NCI-H2227 treated with DMSO at 0.1 percent for 48 hours (cell line): ENCODE measurements at regions not wholly inside any gene's neighbourhood (a gene's known extent, or its start where the extent isn't known, plus 50 kb on each side); places are given as distances from the start of the nearest gene placed in this dataset.
"Not testable (repeated sequence)": the region's sequence is repeated elsewhere in the genome, so short reads cannot be mapped to it uniquely, and the experiment has no call there.

Source experiments
- DNase-seq: peaks from one replicate; lab custom pipeline; 2025; lab: John Stamatoyannopoulos, UW

DNA sequence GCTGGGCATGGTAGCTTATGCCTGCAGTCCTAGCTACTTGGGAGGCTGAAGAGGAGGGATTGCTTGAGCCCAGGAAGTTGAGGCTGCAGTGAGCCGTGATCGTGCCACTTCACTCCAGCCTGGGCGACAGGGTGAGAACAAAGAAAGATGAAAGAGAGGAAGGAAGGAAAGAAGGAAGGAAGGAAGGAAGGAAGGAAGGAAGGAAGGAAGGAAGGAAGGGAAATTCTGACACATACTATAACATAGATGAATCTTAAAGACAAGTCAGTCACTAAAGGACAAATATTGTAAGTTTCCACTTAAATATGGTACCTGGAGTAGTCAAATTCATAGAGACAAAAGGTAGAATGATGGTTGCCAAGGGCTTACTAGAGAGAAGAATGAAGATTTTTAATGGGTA, 108.0 kb upstream of the CACHD1 start:
- no peak for DNase-seq

DNA sequence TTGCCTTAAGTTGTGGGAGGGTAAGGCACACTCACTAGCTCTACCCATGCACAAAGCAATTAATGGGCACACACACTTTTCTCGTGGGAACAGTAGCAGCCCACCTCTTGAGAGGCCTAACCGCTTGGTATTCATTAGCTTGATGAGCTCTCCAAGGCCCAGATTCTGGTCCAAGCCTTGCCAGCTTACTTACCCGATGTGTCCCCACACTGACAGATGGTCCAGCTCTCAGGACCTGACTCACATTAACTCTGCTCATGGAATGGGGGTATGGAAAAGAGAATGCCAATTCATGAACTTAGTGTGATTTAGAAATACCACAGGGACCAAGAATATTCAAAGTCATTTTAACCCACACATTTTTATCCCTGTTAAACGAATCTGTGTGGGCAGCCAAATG, 106.8 kb upstream of the CACHD1 start:
- DNase-seq = no peak

- no peak for DNase-seq
Measured at GRCh38 chr1:64363616-64364015, 106.3 kb upstream of the CACHD1 start.

DNA sequence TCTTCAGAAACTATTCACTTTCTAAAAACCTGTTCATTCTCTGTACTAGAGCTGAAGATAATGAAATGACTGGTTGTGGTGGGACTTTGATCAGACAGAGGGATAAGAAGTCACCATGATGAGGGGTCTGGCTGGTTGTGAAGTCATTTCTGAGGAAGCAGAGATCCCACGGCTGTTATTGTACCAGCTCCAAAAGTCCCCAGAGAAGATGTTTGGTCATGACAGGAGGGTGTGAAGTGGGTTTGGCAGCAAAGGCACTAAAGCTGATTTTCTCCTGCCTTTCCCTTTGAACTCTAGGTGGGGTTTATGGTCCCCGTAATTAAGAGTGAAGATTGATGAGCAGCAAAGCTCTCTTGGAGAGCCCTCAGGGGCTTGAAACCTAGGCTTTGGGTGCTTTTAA, 103.1 kb upstream of the CACHD1 start:
- DNase-seq = no peak

DNA sequence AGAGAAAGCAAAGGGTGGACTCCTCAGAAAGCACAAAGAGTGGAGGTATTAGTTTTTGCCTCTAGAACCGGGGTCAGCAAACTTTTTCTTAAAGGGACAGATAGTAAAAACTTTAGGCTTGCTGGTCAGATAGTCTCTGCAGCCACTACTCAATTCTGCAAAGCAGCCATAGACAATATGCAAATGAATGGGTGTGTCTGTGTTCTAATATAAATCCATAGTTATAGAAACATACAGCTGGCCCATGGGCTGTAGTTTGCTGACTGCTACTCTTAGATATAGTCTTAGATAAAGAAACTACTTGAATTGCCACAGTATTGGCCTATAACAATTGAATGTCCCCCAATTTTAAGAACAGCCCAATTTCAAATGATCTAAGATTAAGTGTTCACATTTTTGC, 101.6 kb upstream of the CACHD1 start:
- no peak for DNase-seq

DNA sequence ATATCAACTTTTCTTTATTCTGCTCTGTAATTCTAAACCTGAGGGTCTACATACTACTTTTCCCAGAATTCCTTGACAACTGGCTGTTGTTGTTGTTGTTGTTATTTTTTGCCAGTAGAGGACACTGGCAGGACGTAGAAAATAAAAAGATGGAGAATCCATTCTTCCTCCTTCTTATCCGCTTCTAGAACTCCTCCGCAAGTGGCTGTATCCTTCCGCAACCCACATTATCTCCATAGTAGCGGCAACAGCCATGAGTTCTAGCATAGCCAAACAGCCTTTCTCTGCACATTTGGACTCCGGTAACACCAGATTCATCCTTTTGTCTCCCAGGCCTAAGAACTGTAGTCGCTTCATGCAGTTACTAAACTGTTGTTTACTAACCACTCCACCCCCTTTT, 91.1 kb upstream of the CACHD1 start:
- DNase-seq = peak; percentile 58

GRCh38 chr1:64387389-64388285, 82.3 kb upstream of the CACHD1 start:
- no peak for DNase-seq

DNA sequence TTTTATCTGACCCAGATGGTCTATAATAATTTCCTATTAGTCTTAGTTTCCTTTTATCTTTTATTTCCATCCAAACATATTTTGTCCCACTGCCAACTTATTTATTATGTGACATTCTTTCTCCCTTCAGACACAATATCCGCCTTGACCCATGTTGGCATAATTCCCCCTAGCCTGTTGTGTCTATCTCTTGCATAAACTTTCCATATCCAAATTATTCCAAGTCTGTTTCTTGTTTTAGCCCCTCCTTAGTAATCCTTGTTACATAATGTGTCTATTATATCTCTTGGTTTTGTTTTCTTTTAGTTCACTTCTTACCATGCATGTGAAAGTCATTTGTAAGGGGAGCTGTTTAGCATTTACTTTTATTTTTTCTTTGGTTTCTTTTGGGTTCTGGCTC, 81.6 kb upstream of the CACHD1 start:
- DNase-seq = no peak

- DNase-seq = no peak
Measured at GRCh38 chr1:64392109-64392508, 77.8 kb upstream of the CACHD1 start.

DNA sequence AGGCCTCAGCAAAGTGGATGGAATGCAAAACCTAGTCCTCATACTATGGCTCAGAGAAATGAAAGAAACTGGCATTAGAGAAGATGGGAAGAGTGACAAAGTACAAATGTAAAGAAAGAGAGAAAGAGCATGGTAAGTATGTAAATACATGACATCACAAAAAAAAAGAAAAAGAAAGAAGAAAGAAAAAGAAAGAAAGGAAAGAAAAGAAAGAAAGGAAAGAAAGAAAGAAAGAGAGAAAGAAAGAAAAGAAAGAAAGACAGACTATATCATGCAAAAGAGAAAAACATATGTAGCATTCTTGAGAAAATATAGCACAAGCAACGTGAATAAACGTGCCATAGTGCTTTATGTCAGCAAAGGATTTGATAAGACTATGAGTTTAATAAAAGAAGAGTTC, 76.1 kb upstream of the CACHD1 start:
- no peak for DNase-seq

DNA sequence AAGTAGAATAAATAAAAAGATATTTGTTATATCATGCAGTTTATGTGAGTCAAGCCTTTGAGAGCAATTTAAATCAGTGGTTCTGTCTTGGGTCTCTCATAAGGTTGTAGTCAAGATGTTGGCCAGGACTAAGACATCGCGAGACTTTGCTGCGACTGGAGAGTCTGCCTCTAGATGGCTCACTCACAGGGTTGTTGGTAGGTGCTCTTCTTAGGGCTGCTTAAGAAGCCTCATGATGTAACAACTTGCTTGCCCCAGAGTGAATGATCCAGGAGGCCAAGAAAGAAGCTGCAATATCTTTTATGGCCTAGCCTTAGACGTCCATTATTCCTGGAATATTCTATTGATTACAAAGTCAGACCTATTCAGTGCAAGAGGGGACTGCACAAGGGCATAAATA, 73.1 kb upstream of the CACHD1 start:
- no peak for DNase-seq

- DNase-seq = no peak
Measured at GRCh38 chr1:64397541-64397940, 72.4 kb upstream of the CACHD1 start.

- no peak for DNase-seq
Measured at GRCh38 chr1:64398936-64399335, 71.0 kb upstream of the CACHD1 start.

DNA sequence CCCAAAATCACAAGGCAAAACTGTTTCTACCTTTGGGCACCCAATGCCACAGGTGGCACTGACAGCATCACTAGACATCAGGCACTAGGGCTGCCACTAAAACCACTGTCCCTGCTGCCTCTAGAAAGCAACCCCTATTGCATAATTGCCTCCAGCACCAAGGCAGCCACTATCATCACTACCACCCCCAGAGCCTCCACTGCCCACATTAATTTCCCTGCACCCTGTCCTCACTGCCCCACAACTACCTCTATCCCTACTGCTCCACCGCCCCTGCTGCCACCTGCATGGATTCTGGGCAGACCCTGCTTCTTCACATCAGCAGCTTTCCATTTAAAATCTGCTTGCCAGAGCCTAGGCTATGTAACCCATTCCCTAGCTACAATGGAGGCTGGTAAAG, 68.6 kb upstream of the CACHD1 start:
- DNase-seq = no peak

- DNase-seq = no peak
Measured at GRCh38 chr1:64403331-64403730, 66.6 kb upstream of the CACHD1 start.

DNA sequence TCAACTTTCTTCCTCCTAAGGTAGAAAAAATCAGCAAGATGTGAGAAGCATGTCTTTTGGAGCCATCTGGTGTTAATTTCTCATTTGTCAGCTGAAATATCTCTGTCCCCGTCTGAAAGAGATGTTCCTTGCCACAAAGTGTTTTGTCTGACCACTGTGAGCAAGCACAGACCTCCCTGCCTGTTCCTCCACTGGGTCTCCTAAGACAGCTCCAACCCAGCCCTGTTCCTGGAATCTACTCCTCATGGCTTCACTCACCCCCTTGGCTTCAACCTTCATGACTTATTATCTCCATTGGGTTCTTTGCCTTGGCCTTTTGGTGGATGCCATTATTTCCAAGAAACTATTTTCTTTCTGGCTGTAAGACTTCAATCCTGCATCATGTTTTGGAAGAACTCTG, 65.7 kb upstream of the CACHD1 start:
- no peak for DNase-seq

- DNase-seq = no peak
Measured at GRCh38 chr1:64405833-64406232, 64.1 kb upstream of the CACHD1 start.

DNA sequence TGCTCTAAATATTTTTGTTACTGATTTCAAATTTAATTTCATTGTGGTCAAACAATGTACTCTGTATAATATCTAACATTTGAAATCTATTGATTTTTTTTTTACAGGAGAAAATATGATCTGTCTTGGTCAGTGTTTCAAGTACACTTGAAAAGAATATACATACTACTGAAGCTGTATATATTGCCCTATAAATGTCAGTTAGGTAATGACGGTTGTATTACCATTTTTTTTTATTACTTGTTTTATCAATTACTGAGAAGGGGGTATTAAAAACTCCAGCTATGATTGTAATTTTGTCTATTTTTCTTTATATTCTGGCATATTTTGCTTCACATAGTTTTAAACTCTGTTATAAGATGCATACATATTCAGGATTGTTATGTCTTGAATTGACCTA, 59.7 kb upstream of the CACHD1 start:
- no peak for DNase-seq

GRCh38 chr1:64414855-64415546, 54.9 kb upstream of the CACHD1 start:
- not testable (repeated sequence) for DNase-seq

DNA sequence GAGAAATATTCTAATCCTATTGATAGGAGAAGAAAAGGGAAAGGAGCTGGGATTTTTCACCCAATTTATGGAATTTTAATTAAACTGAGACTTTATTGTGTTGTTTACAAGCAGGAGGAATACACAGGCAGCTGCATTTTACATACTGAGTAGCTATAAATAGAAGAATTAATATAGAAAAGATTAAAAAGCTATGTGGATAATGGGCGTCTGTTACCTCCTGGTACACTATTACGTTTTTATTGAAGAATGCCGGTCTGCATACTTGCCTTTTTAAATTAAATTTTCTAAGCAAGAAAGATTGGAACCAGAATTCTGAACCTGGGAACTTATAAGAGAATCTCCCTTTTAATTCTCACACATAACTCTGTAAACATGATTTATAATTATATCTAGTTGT, 52.1 kb upstream of the CACHD1 start:
- DNase-seq = no peak
